ENCODE measurements at regions not wholly inside any gene's neighbourhood (a gene's known extent, or its start where the extent isn't known, plus 50 kb on each side); places are given as distances from the start of the nearest gene placed in this dataset.

- Histone ChIP-seq H3K4me3 (no peak overlapping the region), H3K27ac (peak overlapping the region; percentile 76)
- DNase-seq (ENCODE audit: low spot score in 2 of 2): no peak
Measured at GRCh38 chr15:95170561-95171380, 939.4 kb downstream of the MCTP2 start.

GRCh38 chr15:95171564-95171963 is 940.2 kb downstream of the MCTP2 start:
- no peaks in the 10 kb centered on the region for H3K9me3 ChIP-seq
- no peaks in the 10 kb centered on the region for H3K27me3 ChIP-seq
- peak overlapping the region; percentile 76 for H3K27ac ChIP-seq
- no peak for TF ChIP-seq POLR2AphosphoS5 (IDR thresholded peaks at IDR 0.05)
- TF ChIP-seq POLR2A (IDR thresholded peaks at IDR 0.05): no peak
- no peak for TF ChIP-seq EP300 (IDR thresholded peaks at IDR 0.05)
- no peak for TF ChIP-seq CTCF (IDR thresholded peaks at IDR 0.05)
- 97% methylated on average over 3 of the region's 3 CpGs for WGBS
- H3K4me1 ChIP-seq: no peaks in the 10 kb centered on the region
- no peaks in the 10 kb centered on the region for H3K36me3 ChIP-seq
- no peak overlapping the region for H3K4me3 ChIP-seq
- no peak for DNase-seq (ENCODE audit: low spot score in 2 of 2)

More at GRCh38 chr15:95170561-95171380, 939.4 kb downstream of the MCTP2 start:
- H3K9me3 ChIP-seq: no peaks in the 10 kb centered on the region
- no peaks in the 10 kb centered on the region for H3K36me3 ChIP-seq
- 44% methylated on average over 6 of the region's 6 CpGs for WGBS
- no peaks in the 10 kb centered on the region for H3K27me3 ChIP-seq
- no peaks in the 10 kb centered on the region for H3K4me1 ChIP-seq
- TF ChIP-seq POLR2AphosphoS5 (IDR thresholded peaks at IDR 0.05) (no peak), POLR2A (IDR thresholded peaks at IDR 0.05) (no peak), EP300 (IDR thresholded peaks at IDR 0.05) (no peak), CTCF (IDR thresholded peaks at IDR 0.05) (no peak)

GRCh38 chr15:95174301-95175259 is 943.2 kb downstream of the MCTP2 start:
- Histone ChIP-seq H3K4me1 (no peaks in the 10 kb centered on the region), H3K4me3 (no peak overlapping the region), H3K27me3 (no peaks in the 10 kb centered on the region), H3K9me3 (no peaks in the 10 kb centered on the region), H3K36me3 (no peaks in the 10 kb centered on the region), H3K27ac (peak overlapping the region; percentile 72)
- TF ChIP-seq CTCF (IDR thresholded peaks at IDR 0.05) (no peak), POLR2AphosphoS5 (IDR thresholded peaks at IDR 0.05) (peak in 2 of 3 donors; percentile 27 to 79)
- peak in 1 of 2 donors; percentile 71 for DNase-seq (ENCODE audit: low spot score in 2 of 2)
- WGBS: 49% methylated on average over 9 of the region's 9 CpGs

GRCh38 chr15:95175914-95176658 is 944.7 kb downstream of the MCTP2 start:
- Histone ChIP-seq H3K4me3 (no peak overlapping the region), H3K9me3 (no peaks in the 10 kb centered on the region), H3K27ac (peak overlapping the region; percentile 7), H3K27me3 (no peaks in the 10 kb centered on the region), H3K36me3 (no peaks in the 10 kb centered on the region), H3K4me1 (no peaks in the 10 kb centered on the region)
- TF ChIP-seq POLR2A (IDR thresholded peaks at IDR 0.05) (no peak), CTCF (IDR thresholded peaks at IDR 0.05) (no peak), EP300 (IDR thresholded peaks at IDR 0.05) (no peak), POLR2AphosphoS5 (IDR thresholded peaks at IDR 0.05) (no peak)
- 67% methylated on average over 3 of the region's 3 CpGs for WGBS
- DNase-seq (ENCODE audit: low spot score in 2 of 2): no peak

Data from suprapubic skin (tissue), 4 donors.